Daoy (cell line): ENCODE measurements at regions not wholly inside any gene's neighbourhood (a gene's known extent, or its start where the extent isn't known, plus 50 kb on each side); places are given as distances from the start of the nearest gene placed in this dataset.

Experiments
- DNase-seq: peaks from one replicate; pipeline ENCODE4 v3.0.0-alpha.2; 2015; ENCODE audit warnings: low read depth

- no peak for DNase-seq
Observed at GRCh38 chr6:120627612-120628011, 706.7 kb downstream of the TBC1D32 start.

GRCh38 chr6:120622127-120622631 lies 712.1 kb downstream of the TBC1D32 start:
- no peak for DNase-seq

GRCh38 chr6:120620900-120621299 lies 713.4 kb downstream of the TBC1D32 start:
- no peak for DNase-seq

- no peak for DNase-seq
Observed at GRCh38 chr6:120615238-120615637, 719.0 kb downstream of the TBC1D32 start.

GRCh38 chr6:120614723-120615122 lies 719.6 kb downstream of the TBC1D32 start:
- no peak for DNase-seq

GRCh38 chr6:120608826-120609225 lies 725.5 kb downstream of the TBC1D32 start:
- DNase-seq, result no peak

- DNase-seq, result no peak
Observed at GRCh38 chr6:120606743-120607142, 727.5 kb downstream of the TBC1D32 start.

DNA sequence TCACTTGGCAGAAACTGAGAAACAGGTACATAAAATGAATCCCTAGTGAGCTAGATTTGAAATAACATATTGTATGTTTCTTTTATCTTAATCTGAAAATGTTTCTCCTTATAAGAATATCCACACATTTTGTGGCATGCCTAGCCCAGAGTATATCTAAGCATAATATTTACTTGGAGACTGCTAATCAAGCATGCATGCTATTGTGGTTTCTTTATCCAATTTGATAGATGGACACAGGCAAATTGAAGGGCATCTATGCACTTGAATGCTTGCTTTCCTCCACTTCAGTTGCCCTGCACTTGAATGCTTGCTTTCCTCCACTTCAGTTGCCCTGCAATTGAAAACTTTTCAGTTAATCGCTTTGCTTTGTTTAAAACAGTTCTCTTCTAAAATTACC lies 729.8 kb downstream of the TBC1D32 start:
- no peak for DNase-seq

GRCh38 chr6:120590611-120591010 lies 743.7 kb downstream of the TBC1D32 start:
- DNase-seq, result no peak

DNA sequence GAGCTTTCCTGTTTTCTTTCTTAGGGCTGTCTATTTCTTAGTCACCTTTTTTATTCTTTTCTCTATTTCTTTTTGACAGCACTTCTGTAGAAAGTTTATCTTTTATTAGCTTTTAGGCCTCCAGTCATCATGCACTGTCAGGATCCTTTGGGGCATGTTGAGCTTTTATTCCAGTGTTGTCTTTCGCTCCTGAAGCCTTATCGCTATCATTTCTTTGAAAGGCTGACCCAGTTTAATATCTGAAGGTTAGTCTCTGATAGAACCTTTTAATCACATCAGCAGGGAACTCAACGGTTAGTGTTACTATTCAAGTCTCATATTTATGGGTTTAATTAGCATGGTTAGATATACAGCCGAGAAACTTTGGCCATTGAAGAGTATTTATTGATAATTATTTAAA lies 745.9 kb downstream of the TBC1D32 start:
- DNase-seq, result no peak

- no peak for DNase-seq
Observed at GRCh38 chr6:120587381-120587780, 746.9 kb downstream of the TBC1D32 start.

- DNase-seq, result no peak
Observed at GRCh38 chr6:120584111-120584760, 750.0 kb downstream of the TBC1D32 start.

GRCh38 chr6:120576061-120576460 lies 758.2 kb downstream of the TBC1D32 start:
- no peak for DNase-seq

GRCh38 chr6:120569714-120570113 lies 764.6 kb downstream of the TBC1D32 start:
- no peak for DNase-seq

GRCh38 chr6:120564779-120565178 lies 769.5 kb downstream of the TBC1D32 start:
- DNase-seq, result no peak

DNA sequence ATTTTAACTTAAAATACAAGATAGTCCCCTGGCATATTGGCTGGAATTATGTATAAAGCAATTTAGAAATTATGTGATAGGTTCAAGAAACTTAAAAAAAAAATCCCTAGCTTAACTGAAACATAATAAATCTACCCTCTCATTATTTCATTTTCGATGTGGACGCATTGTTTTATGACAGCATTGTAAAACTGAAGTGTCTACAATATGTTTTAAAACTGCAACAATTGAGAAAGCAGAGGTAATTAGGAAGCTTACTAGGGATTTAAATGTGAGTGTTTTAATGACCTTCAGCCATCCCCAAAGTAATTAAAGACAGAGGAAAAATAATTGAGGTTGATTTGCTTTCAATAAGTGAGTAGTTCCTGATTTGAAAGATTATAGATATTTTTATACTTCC lies 776.0 kb downstream of the TBC1D32 start:
- no peak for DNase-seq

GRCh38 chr6:120557554-120557953 lies 776.7 kb downstream of the TBC1D32 start:
- no peak for DNase-seq

DNA sequence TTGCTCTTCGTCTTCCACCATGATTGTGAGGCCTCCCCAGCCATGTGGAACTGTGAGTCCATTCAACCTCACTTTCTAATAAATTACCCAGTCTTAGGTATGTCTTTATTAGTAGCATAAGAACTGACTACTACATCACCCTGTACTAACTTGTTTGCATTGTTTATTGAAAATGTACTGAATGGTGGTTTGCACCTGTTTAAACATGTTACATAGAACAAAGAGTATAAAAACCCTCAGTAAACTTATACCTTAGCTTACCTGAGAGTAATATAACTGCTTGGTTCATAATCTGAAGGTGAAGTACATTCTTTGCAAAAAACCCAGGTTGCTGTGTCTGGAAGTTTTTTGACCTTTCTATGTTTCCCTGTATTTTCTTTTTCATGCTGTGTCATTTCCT lies 777.8 kb downstream of the TBC1D32 start:
- DNase-seq, result no peak

DNA sequence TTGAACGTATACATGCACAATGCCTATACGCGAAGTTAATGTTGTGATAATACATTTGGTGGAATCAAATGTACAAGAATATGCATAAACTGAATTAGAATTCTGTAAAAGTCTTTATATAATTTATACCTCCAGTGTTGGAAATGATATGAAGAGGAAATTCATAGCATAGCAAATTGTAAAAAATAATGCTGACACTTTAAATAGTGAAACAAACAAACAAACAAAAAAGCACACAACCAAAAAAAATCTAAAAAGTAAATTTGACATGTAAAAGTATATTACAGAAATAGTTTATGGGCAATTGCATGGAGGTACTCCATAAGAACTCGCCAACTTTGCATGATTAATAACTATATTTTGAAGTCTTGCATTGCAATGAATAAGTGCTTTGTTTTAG lies 780.9 kb downstream of the TBC1D32 start:
- DNase-seq, result no peak

- no peak for DNase-seq
Observed at GRCh38 chr6:120545353-120545752, 788.9 kb downstream of the TBC1D32 start.

DNA sequence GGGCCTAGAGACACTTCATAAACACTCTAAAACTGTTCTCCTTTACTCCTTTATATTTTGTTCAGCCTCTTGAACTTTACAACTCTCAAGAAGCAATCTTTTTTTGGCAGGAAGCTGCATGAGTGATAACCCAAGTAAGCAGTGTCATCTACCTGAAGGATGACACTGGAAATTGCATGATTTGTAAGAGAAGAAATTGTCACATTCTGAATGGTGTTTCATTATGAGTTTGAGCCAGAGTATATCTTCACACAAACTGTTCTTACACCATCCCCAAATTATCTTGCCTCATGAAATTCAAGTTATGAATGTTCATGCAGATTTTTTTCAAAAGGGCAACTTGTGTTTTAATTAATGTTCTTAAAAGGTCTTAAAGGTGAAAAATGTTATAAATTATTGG lies 799.3 kb downstream of the TBC1D32 start:
- no peak for DNase-seq

DNA sequence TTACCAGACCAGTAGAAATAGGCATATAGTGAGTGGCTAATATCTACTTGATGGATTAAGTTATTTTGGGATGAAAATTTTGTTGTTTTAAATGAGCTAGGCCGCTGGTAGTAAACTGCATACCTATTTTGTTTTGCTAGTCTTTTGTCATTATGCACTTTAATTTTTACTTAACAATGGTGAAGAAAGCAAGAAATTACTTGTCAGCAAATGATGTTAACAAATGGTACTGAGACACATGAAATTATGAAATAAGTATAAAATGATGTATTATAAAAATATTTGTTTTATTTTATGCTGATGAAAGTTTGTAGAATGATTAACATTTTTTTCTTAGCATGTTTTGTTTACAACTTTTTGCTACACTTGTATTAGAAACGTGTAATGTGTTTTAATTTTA lies 807.7 kb downstream of the TBC1D32 start:
- DNase-seq, result no peak

DNA sequence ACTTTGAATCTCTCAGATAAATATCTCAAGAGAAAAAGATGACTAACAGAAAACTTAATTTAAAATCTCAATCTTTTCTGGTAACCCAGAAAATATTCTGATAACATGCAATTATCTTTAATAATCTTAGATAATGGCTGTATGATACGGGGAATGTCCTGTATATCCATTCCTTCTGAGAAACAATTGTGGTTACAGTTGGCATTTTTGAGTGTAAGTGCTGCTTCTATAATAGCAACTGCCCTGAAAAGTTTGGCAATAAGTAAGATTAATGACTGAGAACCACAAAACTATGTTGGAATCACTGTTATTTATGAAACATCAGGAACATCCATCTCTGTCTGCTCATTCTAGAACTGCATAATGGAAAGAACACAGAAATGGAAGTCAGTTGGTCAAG lies 819.7 kb downstream of the TBC1D32 start:
- DNase-seq, result no peak

GRCh38 chr6:120511712-120512111 lies 822.6 kb downstream of the TBC1D32 start:
- DNase-seq, result no peak
